ENCODE measurements at regions not wholly inside any gene's neighbourhood (a gene's known extent, or its start where the extent isn't known, plus 50 kb on each side); places are given as distances from the start of the nearest gene placed in this dataset.

GRCh38 chr1:38272515-38272914 lies 225.9 kb upstream of the POU3F1 start:
- TF ChIP-seq PATZ1 (CRISPR knock-in tag; IDR thresholded peaks at IDR 0.05; ENCODE audit: borderline replicate concordance) (no peak), ESRRG (CRISPR knock-in tag; IDR thresholded peaks at IDR 0.05) (no peak), TOX (CRISPR knock-in tag; IDR thresholded peaks at IDR 0.05; ENCODE audit: borderline replicate concordance) (no peak), ZFP30 (CRISPR knock-in tag; IDR thresholded peaks at IDR 0.05) (no peak), ARNTL (CRISPR knock-in tag; IDR thresholded peaks at IDR 0.05; ENCODE audit: borderline replicate concordance, low read depth) (no peak), BACH2 (CRISPR knock-in tag; IDR thresholded peaks at IDR 0.05; ENCODE audit: borderline replicate concordance) (no peak), ZNF8 (CRISPR knock-in tag; IDR thresholded peaks at IDR 0.05) (no peak), OSR1 (CRISPR knock-in tag; IDR thresholded peaks at IDR 0.05) (no peak), CSRNP3 (CRISPR knock-in tag; IDR thresholded peaks at IDR 0.05) (no peak), RARB (CRISPR knock-in tag; IDR thresholded peaks at IDR 0.05) (no peak), PPARA (CRISPR knock-in tag; IDR thresholded peaks at IDR 0.05; ENCODE audit: borderline replicate concordance) (no peak), ZFP3 (CRISPR knock-in tag; IDR thresholded peaks at IDR 0.05) (no peak), ZNF565 (CRISPR knock-in tag; conservative IDR thresholded peaks at IDR 0.05; ENCODE audit: low read depth) (no peak)

Data from SK-N-SH treated with all-trans-retinoic acid at 6 μM for 48 hours (cell line).